ENCODE measurements at regions not wholly inside any gene's neighbourhood (a gene's known extent, or its start where the extent isn't known, plus 50 kb on each side); places are given as distances from the start of the nearest gene placed in this dataset.

DNA sequence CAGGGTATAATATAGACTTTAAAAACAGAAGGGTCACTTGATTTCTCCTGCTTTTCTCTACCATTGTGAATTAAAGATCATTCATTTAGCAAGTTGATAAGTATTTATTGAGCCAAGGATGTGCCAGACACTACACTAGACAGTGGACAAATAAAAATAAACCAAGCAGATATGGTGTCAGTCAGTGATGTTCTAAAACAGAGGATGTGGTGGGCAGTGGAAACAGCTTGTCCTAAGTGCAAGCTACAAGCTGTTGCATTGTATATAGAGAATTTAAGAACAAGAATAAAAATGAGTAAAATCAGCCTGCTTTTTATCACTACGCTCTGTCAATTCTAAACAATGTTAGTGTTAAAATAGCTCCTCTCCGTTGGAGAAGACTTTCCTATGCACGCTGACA, 637.3 kb upstream of the GRM7 start:
- Histone ChIP-seq H3K27ac (no peak overlapping the region), H3K4me3 (no peak overlapping the region), H3K4me1 (no peaks in the 10 kb centered on the region), H3K27me3 (no peaks in the 10 kb centered on the region), H3K36me3 (no peaks in the 10 kb centered on the region), H3K9me3 (no peaks in the 10 kb centered on the region)
- intact Hi-C loops (cut with DNase I; ENCODE audit: low total_unique reads), result no loop called here
- no peak for DNase-seq (ENCODE audit: low spot score in 2 of 2)
- TF ChIP-seq POLR2AphosphoS5 (IDR thresholded peaks at IDR 0.05), result no peak
- TF ChIP-seq, protein P1, sequence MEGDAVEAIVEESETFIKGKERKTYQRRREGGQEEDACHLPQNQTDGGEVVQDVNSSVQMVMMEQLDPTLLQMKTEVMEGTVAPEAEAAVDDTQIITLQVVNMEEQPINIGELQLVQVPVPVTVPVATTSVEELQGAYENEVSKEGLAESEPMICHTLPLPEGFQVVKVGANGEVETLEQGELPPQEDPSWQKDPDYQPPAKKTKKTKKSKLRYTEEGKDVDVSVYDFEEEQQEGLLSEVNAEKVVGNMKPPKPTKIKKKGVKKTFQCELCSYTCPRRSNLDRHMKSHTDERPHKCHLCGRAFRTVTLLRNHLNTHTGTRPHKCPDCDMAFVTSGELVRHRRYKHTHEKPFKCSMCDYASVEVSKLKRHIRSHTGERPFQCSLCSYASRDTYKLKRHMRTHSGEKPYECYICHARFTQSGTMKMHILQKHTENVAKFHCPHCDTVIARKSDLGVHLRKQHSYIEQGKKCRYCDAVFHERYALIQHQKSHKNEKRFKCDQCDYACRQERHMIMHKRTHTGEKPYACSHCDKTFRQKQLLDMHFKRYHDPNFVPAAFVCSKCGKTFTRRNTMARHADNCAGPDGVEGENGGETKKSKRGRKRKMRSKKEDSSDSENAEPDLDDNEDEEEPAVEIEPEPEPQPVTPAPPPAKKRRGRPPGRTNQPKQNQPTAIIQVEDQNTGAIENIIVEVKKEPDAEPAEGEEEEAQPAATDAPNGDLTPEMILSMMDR (IDR thresholded peaks at IDR 0.05), result no peak

DNA sequence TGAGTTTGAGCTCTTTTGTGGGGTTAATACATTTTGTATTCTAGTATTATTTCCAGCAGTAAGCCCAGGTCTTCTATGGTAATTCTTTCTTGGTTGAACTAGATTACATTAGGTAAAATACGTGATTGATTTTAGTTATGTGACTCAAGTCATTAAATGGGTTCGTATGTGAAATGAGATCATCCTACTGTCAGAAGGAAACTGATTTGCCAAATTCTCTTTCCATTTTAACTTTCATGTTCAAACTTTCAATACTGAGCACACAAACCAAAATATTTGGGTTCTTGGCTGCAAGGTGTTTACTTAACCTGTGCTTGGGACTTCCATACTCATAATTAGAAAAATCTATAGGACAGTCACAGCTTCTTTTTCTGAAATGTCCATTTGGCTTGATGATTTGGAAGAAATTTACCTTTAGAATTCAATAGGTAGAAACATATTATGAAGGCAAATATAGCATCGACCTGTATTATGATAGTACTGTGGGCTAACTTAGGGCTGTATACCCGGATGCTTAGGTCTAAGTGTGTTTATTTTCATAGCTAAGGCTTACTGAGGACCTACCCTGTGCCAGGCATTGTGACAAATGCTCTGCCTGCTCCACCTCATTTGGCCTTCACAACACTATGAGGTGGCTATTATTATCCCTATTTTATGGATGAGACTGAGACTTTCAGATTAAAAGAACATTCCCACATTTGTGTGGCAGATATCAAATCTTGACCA, 631.8 kb upstream of the GRM7 start:
- no peak for DNase-seq (ENCODE audit: low spot score in 2 of 2)
- Histone ChIP-seq H3K4me1 (no peaks in the 10 kb centered on the region), H3K4me3 (no peak overlapping the region), H3K27me3 (no peaks in the 10 kb centered on the region), H3K36me3 (no peaks in the 10 kb centered on the region), H3K9me3 (no peaks in the 10 kb centered on the region), H3K27ac (no peak overlapping the region)
- intact Hi-C loops (cut with DNase I; ENCODE audit: low total_unique reads), result no loop called here
- TF ChIP-seq POLR2AphosphoS5 (IDR thresholded peaks at IDR 0.05), result no peak
- no peak for TF ChIP-seq POLR2A (IDR thresholded peaks at IDR 0.05)
- TF ChIP-seq, protein P1 (IDR thresholded peaks at IDR 0.05), result no peak

DNA sequence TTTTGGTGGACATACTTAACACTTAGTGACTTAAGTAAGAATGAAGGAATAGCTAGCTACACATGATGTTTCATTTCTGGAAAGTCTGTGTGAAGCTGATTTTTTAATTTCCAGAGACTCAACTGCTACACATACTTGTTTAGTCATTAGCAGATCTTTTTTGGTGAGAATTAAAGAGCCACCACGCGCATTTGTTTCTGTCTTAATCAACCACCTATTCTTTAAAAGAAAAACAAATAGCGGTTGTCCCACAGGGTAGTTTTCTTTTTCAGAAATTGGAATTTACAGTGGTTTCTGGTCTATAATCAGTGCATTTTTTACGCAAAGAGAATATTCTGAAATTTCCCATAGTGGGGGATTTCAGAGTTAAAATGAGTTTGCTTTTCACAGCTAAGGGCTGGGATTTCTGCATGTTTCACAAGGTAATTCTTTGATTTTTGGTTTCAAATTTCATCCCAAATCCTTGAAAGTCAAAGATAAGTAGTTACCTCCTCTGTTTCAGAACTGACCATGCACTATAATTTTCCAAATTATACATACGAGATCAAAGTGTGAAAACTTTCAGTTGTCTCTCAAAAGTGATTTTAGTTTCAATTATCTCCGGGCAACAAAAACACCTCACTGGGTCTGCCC, 631.0 kb upstream of the GRM7 start:
- no peaks in the 10 kb centered on the region for H3K36me3 ChIP-seq
- TF ChIP-seq POLR2A (IDR thresholded peaks at IDR 0.05) (no peak), POLR2AphosphoS5 (IDR thresholded peaks at IDR 0.05) (no peak)
- TF ChIP-seq, protein P1 (IDR thresholded peaks at IDR 0.05), result no peak
- H3K4me1 ChIP-seq, result no peaks in the 10 kb centered on the region
- DNase-seq (ENCODE audit: low spot score in 2 of 2), result no peak
- no peak overlapping the region for H3K27ac ChIP-seq
- intact Hi-C loops (cut with DNase I; ENCODE audit: low total_unique reads), result no loop called here
- H3K4me3 ChIP-seq, result no peak overlapping the region
- H3K27me3 ChIP-seq, result no peaks in the 10 kb centered on the region
- no peaks in the 10 kb centered on the region for H3K9me3 ChIP-seq

GRCh38 chr3:6242104-6242503, 618.8 kb upstream of the GRM7 start:
- no peaks in the 10 kb centered on the region for H3K9me3 ChIP-seq
- no peaks in the 10 kb centered on the region for H3K36me3 ChIP-seq
- TF ChIP-seq POLR2AphosphoS5 (IDR thresholded peaks at IDR 0.05), result no peak
- TF ChIP-seq POLR2A (IDR thresholded peaks at IDR 0.05), result no peak
- TF ChIP-seq, protein P1 (IDR thresholded peaks at IDR 0.05), result no peak
- H3K27ac ChIP-seq, result no peak overlapping the region
- H3K4me1 ChIP-seq, result no peaks in the 10 kb centered on the region
- intact Hi-C loops (cut with DNase I; ENCODE audit: low total_unique reads), result no loop called here
- no peak for DNase-seq (ENCODE audit: low spot score in 2 of 2)
- no peak overlapping the region for H3K4me3 ChIP-seq
- H3K27me3 ChIP-seq, result no peaks in the 10 kb centered on the region

GRCh38 chr3:6248528-6248927, 612.4 kb upstream of the GRM7 start:
- intact Hi-C loops (cut with DNase I; ENCODE audit: low total_unique reads), result no loop called here
- TF ChIP-seq POLR2A (IDR thresholded peaks at IDR 0.05) (no peak), POLR2AphosphoS5 (IDR thresholded peaks at IDR 0.05) (no peak)
- TF ChIP-seq, protein P1 (IDR thresholded peaks at IDR 0.05), result no peak
- no peaks in the 10 kb centered on the region for H3K9me3 ChIP-seq
- DNase-seq (ENCODE audit: low spot score in 2 of 2), result no peak
- no peak overlapping the region for H3K4me3 ChIP-seq
- H3K36me3 ChIP-seq, result no peaks in the 10 kb centered on the region
- no peak overlapping the region for H3K27ac ChIP-seq
- no peaks in the 10 kb centered on the region for H3K27me3 ChIP-seq
- H3K4me1 ChIP-seq, result no peaks in the 10 kb centered on the region
